Suprapubic skin (tissue), 3 donors: ENCODE measurements at regions not wholly inside any gene's neighbourhood (a gene's known extent, or its start where the extent isn't known, plus 50 kb on each side); places are given as distances from the start of the nearest gene placed in this dataset.

Source experiments
- EP300 ChIP-seq: sonication (generic); formaldehyde crosslinking; IDR thresholded peaks from one replicate; pipeline ENCODE4 v1.6.1; 2017; ENCODE audit warnings: antibody characterized with exemption
- TF ChIP-seq, protein P1 (sequence below), 2 donors: fragments of 200-600 bp in 1 of 2; fragments of 450-650 bp in 1 of 2; sonication (generic) in 1 of 2; IDR thresholded peaks; one replicate each; pipeline ENCODE4 v1.5.1; 2016 to 2019; ENCODE audit warnings: antibody characterized with exemption in 2 of 2, mild to moderate bottlenecking in 1 of 2, moderate library complexity in 1 of 2

DNA sequence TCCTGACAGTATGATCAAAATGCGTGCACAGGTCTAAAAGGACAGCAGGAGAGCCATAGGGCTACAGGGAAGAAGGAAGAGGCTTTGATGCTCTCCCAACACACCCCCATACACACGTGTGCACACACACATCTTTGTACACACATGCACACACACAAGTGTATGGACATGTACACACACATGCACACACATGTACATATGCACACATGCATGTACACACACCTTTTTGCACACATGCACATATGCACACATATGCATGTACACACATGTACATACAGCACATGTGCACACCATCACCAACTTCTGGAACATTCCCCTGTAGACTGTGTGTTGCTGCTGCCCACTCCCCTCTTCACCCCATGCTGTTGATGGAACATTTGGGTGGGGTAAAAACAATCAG, 255.6 kb upstream of the CTBP2 start:
- TF ChIP-seq EP300, result no peak
- TF ChIP-seq, protein P1, sequence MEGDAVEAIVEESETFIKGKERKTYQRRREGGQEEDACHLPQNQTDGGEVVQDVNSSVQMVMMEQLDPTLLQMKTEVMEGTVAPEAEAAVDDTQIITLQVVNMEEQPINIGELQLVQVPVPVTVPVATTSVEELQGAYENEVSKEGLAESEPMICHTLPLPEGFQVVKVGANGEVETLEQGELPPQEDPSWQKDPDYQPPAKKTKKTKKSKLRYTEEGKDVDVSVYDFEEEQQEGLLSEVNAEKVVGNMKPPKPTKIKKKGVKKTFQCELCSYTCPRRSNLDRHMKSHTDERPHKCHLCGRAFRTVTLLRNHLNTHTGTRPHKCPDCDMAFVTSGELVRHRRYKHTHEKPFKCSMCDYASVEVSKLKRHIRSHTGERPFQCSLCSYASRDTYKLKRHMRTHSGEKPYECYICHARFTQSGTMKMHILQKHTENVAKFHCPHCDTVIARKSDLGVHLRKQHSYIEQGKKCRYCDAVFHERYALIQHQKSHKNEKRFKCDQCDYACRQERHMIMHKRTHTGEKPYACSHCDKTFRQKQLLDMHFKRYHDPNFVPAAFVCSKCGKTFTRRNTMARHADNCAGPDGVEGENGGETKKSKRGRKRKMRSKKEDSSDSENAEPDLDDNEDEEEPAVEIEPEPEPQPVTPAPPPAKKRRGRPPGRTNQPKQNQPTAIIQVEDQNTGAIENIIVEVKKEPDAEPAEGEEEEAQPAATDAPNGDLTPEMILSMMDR (IDR thresholded peaks at IDR 0.05), result no peak
